ENCODE measurements at regions not wholly inside any gene's neighbourhood (a gene's known extent, or its start where the extent isn't known, plus 50 kb on each side); places are given as distances from the start of the nearest gene placed in this dataset.

DNA sequence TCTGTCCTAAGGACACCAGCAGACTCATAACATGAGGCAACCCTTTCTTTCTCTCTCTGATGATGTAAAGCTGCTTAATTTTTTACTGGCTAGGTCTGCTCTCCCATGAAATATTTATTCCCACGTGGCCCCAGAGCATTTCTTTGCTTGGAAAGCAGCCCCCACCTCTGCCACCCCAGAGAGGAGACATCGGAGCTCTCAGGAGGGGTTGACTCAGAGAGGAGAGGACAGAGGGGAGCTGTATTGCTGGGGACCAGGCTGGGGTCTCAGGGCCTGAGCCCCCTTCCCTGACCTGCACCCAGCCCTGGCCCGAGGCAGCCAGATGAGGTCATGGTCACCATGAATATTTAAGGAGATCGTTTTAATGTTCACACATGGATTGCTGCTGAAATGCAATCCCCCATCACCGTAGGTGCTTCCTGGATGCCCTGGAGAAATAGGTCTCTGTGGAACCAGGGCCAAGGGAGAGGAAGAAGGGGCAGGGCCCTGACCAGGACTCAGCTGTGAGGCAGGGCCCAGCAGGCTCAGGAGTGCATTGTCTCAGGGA lies 117.5 kb downstream of the DLL1 start (continued):
- TF ChIP-seq, protein P1, sequence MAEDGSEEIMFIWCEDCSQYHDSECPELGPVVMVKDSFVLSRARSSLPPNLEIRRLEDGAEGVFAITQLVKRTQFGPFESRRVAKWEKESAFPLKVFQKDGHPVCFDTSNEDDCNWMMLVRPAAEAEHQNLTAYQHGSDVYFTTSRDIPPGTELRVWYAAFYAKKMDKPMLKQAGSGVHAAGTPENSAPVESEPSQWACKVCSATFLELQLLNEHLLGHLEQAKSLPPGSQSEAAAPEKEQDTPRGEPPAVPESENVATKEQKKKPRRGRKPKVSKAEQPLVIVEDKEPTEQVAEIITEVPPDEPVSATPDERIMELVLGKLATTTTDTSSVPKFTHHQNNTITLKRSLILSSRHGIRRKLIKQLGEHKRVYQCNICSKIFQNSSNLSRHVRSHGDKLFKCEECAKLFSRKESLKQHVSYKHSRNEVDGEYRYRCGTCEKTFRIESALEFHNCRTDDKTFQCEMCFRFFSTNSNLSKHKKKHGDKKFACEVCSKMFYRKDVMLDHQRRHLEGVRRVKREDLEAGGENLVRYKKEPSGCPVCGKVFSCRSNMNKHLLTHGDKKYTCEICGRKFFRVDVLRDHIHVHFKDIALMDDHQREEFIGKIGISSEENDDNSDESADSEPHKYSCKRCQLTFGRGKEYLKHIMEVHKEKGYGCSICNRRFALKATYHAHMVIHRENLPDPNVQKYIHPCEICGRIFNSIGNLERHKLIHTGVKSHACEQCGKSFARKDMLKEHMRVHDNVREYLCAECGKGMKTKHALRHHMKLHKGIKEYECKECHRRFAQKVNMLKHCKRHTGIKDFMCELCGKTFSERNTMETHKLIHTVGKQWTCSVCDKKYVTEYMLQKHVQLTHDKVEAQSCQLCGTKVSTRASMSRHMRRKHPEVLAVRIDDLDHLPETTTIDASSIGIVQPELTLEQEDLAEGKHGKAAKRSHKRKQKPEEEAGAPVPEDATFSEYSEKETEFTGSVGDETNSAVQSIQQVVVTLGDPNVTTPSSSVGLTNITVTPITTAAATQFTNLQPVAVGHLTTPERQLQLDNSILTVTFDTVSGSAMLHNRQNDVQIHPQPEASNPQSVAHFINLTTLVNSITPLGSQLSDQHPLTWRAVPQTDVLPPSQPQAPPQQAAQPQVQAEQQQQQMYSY (CRISPR knock-in tag; IDR thresholded peaks at IDR 0.05) = no peak
- TF ChIP-seq FOXK1 (CRISPR knock-in tag; IDR thresholded peaks at IDR 0.05) = no peak

DNA sequence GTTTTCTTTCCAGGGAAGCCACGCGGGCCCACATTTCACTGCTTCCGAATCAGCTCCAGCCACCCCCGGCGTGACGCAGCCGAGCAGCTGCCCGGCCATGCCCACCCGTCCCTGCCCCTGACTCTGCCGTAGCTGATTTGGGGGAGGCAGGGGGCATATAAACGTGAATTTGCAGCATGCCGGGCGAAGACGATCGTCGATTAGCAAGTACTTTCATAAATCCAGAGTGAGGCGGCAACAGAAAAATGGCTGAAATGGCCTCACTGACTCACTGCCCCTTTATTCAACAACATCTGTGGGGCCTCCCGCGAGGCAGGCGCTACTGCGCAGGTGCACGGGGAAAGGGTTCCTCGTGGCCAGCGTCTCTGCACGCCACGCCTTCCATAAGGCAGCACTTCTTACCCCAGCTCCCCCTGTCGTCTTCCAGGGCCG lies 118.0 kb downstream of the DLL1 start:
- H3K9me3 Mint-ChIP-seq = peaks cover 11% of the 10 kb centered on the region
- ChIA-PET POLR2A (no interaction called here), CTCF (no interaction called here)
- DNase-seq (ENCODE audit: low spot score) = no peak
- ATAC-seq = no peak
- TF ChIP-seq SMAD3 (CRISPR knock-in tag; IDR thresholded peaks at IDR 0.05; ENCODE audit: borderline replicate concordance) = no peak
- no peak for TF ChIP-seq ATF1 (CRISPR knock-in tag; IDR thresholded peaks at IDR 0.05)
- TF ChIP-seq ZNF121 (CRISPR knock-in tag; IDR thresholded peaks at IDR 0.05) = no peak
- no peak for TF ChIP-seq ZNF232 (CRISPR knock-in tag; IDR thresholded peaks at IDR 0.05)
- TF ChIP-seq, protein P2, sequence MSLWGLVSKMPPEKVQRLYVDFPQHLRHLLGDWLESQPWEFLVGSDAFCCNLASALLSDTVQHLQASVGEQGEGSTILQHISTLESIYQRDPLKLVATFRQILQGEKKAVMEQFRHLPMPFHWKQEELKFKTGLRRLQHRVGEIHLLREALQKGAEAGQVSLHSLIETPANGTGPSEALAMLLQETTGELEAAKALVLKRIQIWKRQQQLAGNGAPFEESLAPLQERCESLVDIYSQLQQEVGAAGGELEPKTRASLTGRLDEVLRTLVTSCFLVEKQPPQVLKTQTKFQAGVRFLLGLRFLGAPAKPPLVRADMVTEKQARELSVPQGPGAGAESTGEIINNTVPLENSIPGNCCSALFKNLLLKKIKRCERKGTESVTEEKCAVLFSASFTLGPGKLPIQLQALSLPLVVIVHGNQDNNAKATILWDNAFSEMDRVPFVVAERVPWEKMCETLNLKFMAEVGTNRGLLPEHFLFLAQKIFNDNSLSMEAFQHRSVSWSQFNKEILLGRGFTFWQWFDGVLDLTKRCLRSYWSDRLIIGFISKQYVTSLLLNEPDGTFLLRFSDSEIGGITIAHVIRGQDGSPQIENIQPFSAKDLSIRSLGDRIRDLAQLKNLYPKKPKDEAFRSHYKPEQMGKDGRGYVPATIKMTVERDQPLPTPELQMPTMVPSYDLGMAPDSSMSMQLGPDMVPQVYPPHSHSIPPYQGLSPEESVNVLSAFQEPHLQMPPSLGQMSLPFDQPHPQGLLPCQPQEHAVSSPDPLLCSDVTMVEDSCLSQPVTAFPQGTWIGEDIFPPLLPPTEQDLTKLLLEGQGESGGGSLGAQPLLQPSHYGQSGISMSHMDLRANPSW (CRISPR knock-in tag; conservative IDR thresholded peaks at IDR 0.05; ENCODE audit: low read depth) = no peak
- TF ChIP-seq, protein P3, sequence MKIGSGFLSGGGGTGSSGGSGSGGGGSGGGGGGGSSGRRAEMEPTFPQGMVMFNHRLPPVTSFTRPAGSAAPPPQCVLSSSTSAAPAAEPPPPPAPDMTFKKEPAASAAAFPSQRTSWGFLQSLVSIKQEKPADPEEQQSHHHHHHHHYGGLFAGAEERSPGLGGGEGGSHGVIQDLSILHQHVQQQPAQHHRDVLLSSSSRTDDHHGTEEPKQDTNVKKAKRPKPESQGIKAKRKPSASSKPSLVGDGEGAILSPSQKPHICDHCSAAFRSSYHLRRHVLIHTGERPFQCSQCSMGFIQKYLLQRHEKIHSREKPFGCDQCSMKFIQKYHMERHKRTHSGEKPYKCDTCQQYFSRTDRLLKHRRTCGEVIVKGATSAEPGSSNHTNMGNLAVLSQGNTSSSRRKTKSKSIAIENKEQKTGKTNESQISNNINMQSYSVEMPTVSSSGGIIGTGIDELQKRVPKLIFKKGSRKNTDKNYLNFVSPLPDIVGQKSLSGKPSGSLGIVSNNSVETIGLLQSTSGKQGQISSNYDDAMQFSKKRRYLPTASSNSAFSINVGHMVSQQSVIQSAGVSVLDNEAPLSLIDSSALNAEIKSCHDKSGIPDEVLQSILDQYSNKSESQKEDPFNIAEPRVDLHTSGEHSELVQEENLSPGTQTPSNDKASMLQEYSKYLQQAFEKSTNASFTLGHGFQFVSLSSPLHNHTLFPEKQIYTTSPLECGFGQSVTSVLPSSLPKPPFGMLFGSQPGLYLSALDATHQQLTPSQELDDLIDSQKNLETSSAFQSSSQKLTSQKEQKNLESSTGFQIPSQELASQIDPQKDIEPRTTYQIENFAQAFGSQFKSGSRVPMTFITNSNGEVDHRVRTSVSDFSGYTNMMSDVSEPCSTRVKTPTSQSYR (CRISPR knock-in tag; IDR thresholded peaks at IDR 0.05) = no peak
- TF ChIP-seq CREM (CRISPR knock-in tag; IDR thresholded peaks at IDR 0.05) = no peak
- TF ChIP-seq GTF2I (CRISPR knock-in tag; conservative IDR thresholded peaks at IDR 0.05) = no peak
- TF ChIP-seq FOXK1 (CRISPR knock-in tag; IDR thresholded peaks at IDR 0.05) = no peak
- no peak for TF ChIP-seq ZNF423 (CRISPR knock-in tag; IDR thresholded peaks at IDR 0.05)
- no peak for TF ChIP-seq JUN (CRISPR knock-in tag; IDR thresholded peaks at IDR 0.05)
- no peak for TF ChIP-seq FOXJ3 (CRISPR knock-in tag; IDR thresholded peaks at IDR 0.05; ENCODE audit: borderline replicate concordance)
- H3K27me3 Mint-ChIP-seq (ENCODE audit: low read depth) = peaks cover 2% of the 10 kb centered on the region; the same call in 1 of the 2 replicates
- H3K4me3 Mint-ChIP-seq = no peak overlapping the region
- H3K36me3 Mint-ChIP-seq = peaks cover 10% of the 10 kb centered on the region
- H3K4me1 Mint-ChIP-seq = 0 out of 2 replicates have a peak, but pooled peaks cover 1% of the 10 kb centered on the region
- H3K27ac Mint-ChIP-seq = no peak overlapping the region

DNA sequence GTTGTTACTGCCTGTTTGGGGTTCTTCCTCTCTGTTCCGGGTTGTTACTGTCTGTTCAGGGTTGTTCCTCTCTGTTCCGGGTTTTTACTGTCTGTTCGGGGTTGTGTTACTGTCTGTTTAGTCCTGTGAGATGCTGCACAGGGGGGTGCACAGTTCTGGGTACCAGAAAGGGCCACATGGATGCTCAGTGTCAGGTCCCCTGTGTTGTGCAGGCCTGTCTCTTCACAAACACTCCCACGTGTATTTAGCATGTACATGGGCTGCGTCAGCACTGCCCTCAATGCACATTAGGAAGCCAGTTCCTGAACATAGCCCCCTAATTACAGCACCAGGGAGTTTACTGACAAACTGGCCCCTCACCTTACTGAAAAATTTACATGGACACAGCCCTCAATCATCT lies 118.5 kb downstream of the DLL1 start:
- ATAC-seq (no peak), DNase-seq (ENCODE audit: low spot score) (no peak)
- no peak overlapping the region for H3K27ac Mint-ChIP-seq
- ChIA-PET POLR2A (no interaction called here), CTCF (no interaction called here)
- peaks cover 11% of the 10 kb centered on the region for H3K9me3 Mint-ChIP-seq
- H3K4me1 Mint-ChIP-seq = no peaks in the 10 kb centered on the region
- H3K27me3 Mint-ChIP-seq (ENCODE audit: low read depth) = peaks cover 2% of the 10 kb centered on the region; the same call in 1 of the 2 replicates
- peaks cover 10% of the 10 kb centered on the region for H3K36me3 Mint-ChIP-seq
- H3K4me3 Mint-ChIP-seq = no peak overlapping the region
- no peak for TF ChIP-seq CREM (CRISPR knock-in tag; IDR thresholded peaks at IDR 0.05)
- no peak for TF ChIP-seq ZNF121 (CRISPR knock-in tag; IDR thresholded peaks at IDR 0.05)
- TF ChIP-seq, protein P4, sequence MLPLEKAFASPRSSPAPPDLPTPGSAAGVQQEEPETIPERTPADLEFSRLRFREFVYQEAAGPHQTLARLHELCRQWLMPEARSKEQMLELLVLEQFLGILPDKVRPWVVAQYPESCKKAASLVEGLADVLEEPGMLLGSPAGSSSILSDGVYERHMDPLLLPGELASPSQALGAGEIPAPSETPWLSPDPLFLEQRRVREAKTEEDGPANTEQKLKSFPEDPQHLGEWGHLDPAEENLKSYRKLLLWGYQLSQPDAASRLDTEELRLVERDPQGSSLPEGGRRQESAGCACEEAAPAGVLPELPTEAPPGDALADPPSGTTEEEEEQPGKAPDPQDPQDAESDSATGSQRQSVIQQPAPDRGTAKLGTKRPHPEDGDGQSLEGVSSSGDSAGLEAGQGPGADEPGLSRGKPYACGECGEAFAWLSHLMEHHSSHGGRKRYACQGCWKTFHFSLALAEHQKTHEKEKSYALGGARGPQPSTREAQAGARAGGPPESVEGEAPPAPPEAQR (CRISPR knock-in tag; IDR thresholded peaks at IDR 0.05) = no peak
- TF ChIP-seq, protein P5, sequence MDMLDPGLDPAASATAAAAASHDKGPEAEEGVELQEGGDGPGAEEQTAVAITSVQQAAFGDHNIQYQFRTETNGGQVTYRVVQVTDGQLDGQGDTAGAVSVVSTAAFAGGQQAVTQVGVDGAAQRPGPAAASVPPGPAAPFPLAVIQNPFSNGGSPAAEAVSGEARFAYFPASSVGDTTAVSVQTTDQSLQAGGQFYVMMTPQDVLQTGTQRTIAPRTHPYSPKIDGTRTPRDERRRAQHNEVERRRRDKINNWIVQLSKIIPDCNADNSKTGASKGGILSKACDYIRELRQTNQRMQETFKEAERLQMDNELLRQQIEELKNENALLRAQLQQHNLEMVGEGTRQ (CRISPR knock-in tag; IDR thresholded peaks at IDR 0.05) = no peak
- TF ChIP-seq, protein P6, sequence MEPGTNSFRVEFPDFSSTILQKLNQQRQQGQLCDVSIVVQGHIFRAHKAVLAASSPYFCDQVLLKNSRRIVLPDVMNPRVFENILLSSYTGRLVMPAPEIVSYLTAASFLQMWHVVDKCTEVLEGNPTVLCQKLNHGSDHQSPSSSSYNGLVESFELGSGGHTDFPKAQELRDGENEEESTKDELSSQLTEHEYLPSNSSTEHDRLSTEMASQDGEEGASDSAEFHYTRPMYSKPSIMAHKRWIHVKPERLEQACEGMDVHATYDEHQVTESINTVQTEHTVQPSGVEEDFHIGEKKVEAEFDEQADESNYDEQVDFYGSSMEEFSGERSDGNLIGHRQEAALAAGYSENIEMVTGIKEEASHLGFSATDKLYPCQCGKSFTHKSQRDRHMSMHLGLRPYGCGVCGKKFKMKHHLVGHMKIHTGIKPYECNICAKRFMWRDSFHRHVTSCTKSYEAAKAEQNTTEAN (CRISPR knock-in tag; IDR thresholded peaks at IDR 0.05) = no peak
- TF ChIP-seq ZNF317 (CRISPR knock-in tag; IDR thresholded peaks at IDR 0.05; ENCODE audit: borderline replicate concordance, low read depth) = no peak
- TF ChIP-seq NR3C1 (CRISPR knock-in tag; conservative IDR thresholded peaks at IDR 0.05; ENCODE audit: low read depth) = no peak
- no peak for TF ChIP-seq RELA (CRISPR knock-in tag; IDR thresholded peaks at IDR 0.05; ENCODE audit: borderline replicate concordance)
- no peak for TF ChIP-seq TCF7 (CRISPR knock-in tag; IDR thresholded peaks at IDR 0.05; ENCODE audit: low read depth)
- TF ChIP-seq TP53 (CRISPR knock-in tag; IDR thresholded peaks at IDR 0.05) = no peak

All from WTC11 (cell line).